ENCODE measurements at regions not wholly inside any gene's neighbourhood (a gene's known extent, or its start where the extent isn't known, plus 50 kb on each side); places are given as distances from the start of the nearest gene placed in this dataset.

DNA sequence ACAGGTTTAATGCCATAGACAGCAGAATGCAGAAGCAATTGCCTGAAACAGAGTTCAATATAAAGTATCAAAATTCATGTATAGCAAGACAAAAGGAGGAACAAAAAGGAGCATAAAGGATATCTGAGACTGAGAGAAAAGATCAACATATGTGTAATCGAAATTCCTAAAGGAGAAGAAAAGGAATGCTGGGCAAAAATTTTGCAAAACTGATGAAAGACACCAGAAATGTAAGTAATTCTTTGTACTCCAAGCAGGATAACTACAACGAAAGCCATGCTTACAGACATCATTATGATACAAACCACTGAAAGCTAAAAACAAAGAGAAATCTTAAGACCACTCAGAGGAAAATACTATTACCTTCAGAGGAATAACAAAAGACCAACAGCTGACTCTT lies 72.8 kb upstream of the MTAP start:
- no peaks in the 10 kb centered on the region for H3K36me3 ChIP-seq (ENCODE audit: control insufficient read depth, insufficient read depth, low read length)
- H3K4me3 ChIP-seq (ENCODE audit: insufficient read depth, low read depth, low read length), result no peak overlapping the region
- 70 to 75% methylated on average over 2 of the region's 2 CpGs for WGBS, 2 experiments
- H3K27ac ChIP-seq (ENCODE audit: insufficient read depth, low read depth, low read length, poor library complexity, severe bottlenecking), result no peak overlapping the region
- no peaks in the 10 kb centered on the region for H3K4me1 ChIP-seq (ENCODE audit: control insufficient read depth, insufficient read depth, low read length)
- peaks cover under 1% of the 10 kb centered on the region for H3K27me3 ChIP-seq (ENCODE audit: control insufficient read depth, insufficient read depth, low read length, poor library complexity, severe bottlenecking)
- H3K9me3 ChIP-seq (ENCODE audit: control insufficient read depth, low read length), result no peaks in the 10 kb centered on the region

DNA sequence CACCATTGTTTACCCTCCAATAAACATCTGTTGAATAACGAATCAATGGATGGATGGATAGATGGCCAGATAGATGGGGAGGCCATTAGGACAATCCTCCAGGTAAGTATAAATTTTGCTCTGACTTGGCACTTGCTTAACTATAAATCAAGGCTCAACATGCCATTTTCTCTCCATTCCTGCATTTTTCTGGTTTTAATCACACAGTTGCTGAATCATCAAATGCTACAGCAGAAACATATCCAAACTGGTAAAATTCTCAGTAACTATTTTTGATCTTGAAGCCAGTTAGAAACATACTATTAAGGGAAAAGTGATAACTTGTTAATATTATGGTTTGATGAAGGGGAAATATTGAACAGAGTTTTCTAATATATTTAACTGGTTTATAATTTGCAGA lies 71.5 kb upstream of the MTAP start:
- Histone ChIP-seq H3K36me3 (ENCODE audit: control insufficient read depth, insufficient read depth, low read length) (no peaks in the 10 kb centered on the region), H3K4me3 (ENCODE audit: insufficient read depth, low read depth, low read length) (no peak overlapping the region), H3K27ac (ENCODE audit: insufficient read depth, low read depth, low read length, poor library complexity, severe bottlenecking) (no peak overlapping the region), H3K4me1 (ENCODE audit: control insufficient read depth, insufficient read depth, low read length) (no peaks in the 10 kb centered on the region), H3K9me3 (ENCODE audit: control insufficient read depth, low read length) (no peaks in the 10 kb centered on the region), H3K27me3 (ENCODE audit: control insufficient read depth, insufficient read depth, low read length, poor library complexity, severe bottlenecking) (no peaks in the 10 kb centered on the region)
- 100% methylated on average over 1 of the region's 1 CpG; no CpG with 5 or more reads in 1 of the 2 experiments for WGBS, 2 experiments

DNA sequence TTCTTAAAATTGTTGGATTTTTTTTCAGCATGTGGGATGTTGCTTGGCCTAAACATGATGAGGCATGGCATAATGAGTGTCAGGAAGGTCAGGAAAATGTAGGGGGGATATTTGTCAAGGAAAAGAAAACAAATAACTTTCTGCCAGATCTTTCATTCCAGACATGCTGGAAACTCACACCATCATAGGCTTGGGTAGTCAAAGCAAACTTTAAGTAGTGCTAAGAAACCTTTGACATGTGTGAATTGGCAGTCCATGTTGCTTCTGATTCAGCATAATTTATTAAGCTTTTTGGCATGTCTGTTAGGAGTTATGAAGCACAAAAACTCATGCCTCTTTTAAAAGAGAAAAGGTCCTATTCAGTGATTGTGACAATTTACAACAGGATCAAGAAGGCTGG lies 61.3 kb upstream of the MTAP start:
- no peak overlapping the region for H3K4me3 ChIP-seq (ENCODE audit: insufficient read depth, low read depth, low read length)
- H3K27me3 ChIP-seq (ENCODE audit: control insufficient read depth, insufficient read depth, low read length, poor library complexity, severe bottlenecking), result peaks cover 76% of the 10 kb centered on the region
- H3K36me3 ChIP-seq (ENCODE audit: control insufficient read depth, insufficient read depth, low read length), result no peaks in the 10 kb centered on the region
- no peaks in the 10 kb centered on the region for H3K4me1 ChIP-seq (ENCODE audit: control insufficient read depth, insufficient read depth, low read length)
- H3K27ac ChIP-seq (ENCODE audit: insufficient read depth, low read depth, low read length, poor library complexity, severe bottlenecking), result no peak overlapping the region
- no peaks in the 10 kb centered on the region for H3K9me3 ChIP-seq (ENCODE audit: control insufficient read depth, low read length)

DNA sequence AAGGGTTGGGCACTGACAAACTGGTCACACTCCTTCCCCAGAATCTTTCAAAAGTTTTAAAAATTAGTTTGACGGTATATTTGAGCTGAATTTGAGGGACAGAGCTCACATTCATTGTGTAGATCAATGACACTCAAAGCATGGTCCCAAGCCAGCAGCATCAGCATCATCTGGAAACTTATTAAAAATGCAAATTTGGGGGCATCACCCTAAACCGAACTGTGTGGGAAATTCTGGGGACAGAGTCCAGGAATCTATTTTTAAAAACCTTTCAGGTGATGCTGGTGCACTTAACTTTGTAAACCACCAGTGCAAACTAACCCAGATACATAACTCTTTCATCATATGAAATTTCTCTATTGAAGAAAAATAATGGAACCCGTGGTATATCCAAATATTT lies 58.1 kb upstream of the MTAP start:
- Histone ChIP-seq H3K4me3 (ENCODE audit: insufficient read depth, low read depth, low read length) (no peak overlapping the region), H3K36me3 (ENCODE audit: control insufficient read depth, insufficient read depth, low read length) (no peaks in the 10 kb centered on the region), H3K27ac (ENCODE audit: insufficient read depth, low read depth, low read length, poor library complexity, severe bottlenecking) (no peak overlapping the region), H3K27me3 (ENCODE audit: control insufficient read depth, insufficient read depth, low read length, poor library complexity, severe bottlenecking) (peaks cover 98% of the 10 kb centered on the region), H3K9me3 (ENCODE audit: control insufficient read depth, low read length) (no peaks in the 10 kb centered on the region), H3K4me1 (ENCODE audit: control insufficient read depth, insufficient read depth, low read length) (no peaks in the 10 kb centered on the region)
- 29 to 33% methylated on average over 2 to 3 of the region's 3 CpGs for WGBS, 2 experiments

DNA sequence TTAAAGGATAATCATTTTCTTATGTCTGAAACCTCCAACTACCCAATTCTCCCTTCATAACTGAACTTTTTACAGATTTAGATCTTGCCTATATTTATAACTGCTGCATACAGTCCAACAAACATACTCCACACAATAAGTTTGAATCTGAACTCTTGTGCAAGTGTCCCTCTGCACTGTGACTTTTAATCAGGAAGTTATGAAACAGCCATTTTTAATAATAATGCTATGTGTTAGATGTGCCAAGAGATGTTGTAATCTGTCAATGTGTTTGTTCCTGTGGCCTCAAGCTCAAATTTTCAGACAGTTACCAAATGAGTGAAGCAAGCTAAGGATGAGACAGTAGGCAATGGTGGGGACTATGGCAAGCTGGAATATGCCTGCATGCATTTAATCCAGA lies 57.6 kb upstream of the MTAP start:
- Histone ChIP-seq H3K36me3 (ENCODE audit: control insufficient read depth, insufficient read depth, low read length) (no peaks in the 10 kb centered on the region), H3K9me3 (ENCODE audit: control insufficient read depth, low read length) (no peaks in the 10 kb centered on the region), H3K27me3 (ENCODE audit: control insufficient read depth, insufficient read depth, low read length, poor library complexity, severe bottlenecking) (peaks cover 98% of the 10 kb centered on the region), H3K4me3 (ENCODE audit: insufficient read depth, low read depth, low read length) (no peak overlapping the region), H3K27ac (ENCODE audit: insufficient read depth, low read depth, low read length, poor library complexity, severe bottlenecking) (no peak overlapping the region), H3K4me1 (ENCODE audit: control insufficient read depth, insufficient read depth, low read length) (no peaks in the 10 kb centered on the region)

DNA sequence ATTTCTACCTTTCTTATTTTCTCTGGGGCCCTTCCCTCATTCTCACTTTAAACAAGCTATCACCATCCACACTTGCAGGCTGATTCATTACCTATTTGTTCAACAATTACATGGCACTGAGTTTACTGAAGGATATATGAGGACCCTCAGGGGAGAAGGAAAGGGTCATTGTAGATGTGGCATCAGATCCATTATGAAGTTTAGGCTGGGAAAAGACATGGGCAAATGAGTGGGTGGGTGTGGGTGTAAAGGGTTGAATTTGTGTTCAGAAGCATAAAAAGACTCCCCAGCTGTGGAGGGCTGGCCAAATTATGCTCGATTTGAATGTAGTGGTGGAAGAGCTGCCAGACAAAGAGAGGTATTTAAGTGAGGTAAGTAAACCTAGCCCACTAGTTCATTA lies 55.9 kb upstream of the MTAP start:
- Histone ChIP-seq H3K9me3 (ENCODE audit: control insufficient read depth, low read length) (no peaks in the 10 kb centered on the region), H3K27ac (ENCODE audit: insufficient read depth, low read depth, low read length, poor library complexity, severe bottlenecking) (no peak overlapping the region), H3K36me3 (ENCODE audit: control insufficient read depth, insufficient read depth, low read length) (no peaks in the 10 kb centered on the region), H3K4me3 (ENCODE audit: insufficient read depth, low read depth, low read length) (no peak overlapping the region), H3K4me1 (ENCODE audit: control insufficient read depth, insufficient read depth, low read length) (no peaks in the 10 kb centered on the region), H3K27me3 (ENCODE audit: control insufficient read depth, insufficient read depth, low read length, poor library complexity, severe bottlenecking) (peaks cover 98% of the 10 kb centered on the region)
- WGBS, 2 experiments, result 44 to 51% methylated on average over 1 of the region's 1 CpG

DNA sequence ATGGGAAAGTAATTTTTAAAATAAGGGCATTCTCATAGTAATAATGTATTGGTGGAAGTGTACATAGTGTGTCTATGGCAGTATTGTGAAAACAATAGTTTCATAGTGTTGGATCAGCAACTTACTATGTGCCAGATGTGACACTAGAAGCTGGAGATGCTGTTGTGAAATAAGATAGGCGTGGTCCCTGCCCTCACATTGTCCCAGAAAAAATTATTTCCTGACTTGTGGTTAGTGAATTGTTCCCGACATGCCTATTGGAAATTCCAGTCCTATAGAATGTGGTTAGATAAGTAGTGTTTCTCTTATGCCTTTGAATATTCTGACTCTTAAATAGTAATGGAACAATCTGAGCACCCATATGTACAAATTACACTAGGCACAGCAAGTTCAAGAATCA lies 55.3 kb upstream of the MTAP start:
- no peaks in the 10 kb centered on the region for H3K36me3 ChIP-seq (ENCODE audit: control insufficient read depth, insufficient read depth, low read length)
- no peaks in the 10 kb centered on the region for H3K9me3 ChIP-seq (ENCODE audit: control insufficient read depth, low read length)
- WGBS, 2 experiments, result 29 to 30% methylated on average over 2 of the region's 2 CpGs
- no peak overlapping the region for H3K4me3 ChIP-seq (ENCODE audit: insufficient read depth, low read depth, low read length)
- peaks cover 4% of the 10 kb centered on the region for H3K4me1 ChIP-seq (ENCODE audit: control insufficient read depth, insufficient read depth, low read length)
- H3K27me3 ChIP-seq (ENCODE audit: control insufficient read depth, insufficient read depth, low read length, poor library complexity, severe bottlenecking), result peaks cover 98% of the 10 kb centered on the region
- H3K27ac ChIP-seq (ENCODE audit: insufficient read depth, low read depth, low read length, poor library complexity, severe bottlenecking), result no peak overlapping the region

DNA sequence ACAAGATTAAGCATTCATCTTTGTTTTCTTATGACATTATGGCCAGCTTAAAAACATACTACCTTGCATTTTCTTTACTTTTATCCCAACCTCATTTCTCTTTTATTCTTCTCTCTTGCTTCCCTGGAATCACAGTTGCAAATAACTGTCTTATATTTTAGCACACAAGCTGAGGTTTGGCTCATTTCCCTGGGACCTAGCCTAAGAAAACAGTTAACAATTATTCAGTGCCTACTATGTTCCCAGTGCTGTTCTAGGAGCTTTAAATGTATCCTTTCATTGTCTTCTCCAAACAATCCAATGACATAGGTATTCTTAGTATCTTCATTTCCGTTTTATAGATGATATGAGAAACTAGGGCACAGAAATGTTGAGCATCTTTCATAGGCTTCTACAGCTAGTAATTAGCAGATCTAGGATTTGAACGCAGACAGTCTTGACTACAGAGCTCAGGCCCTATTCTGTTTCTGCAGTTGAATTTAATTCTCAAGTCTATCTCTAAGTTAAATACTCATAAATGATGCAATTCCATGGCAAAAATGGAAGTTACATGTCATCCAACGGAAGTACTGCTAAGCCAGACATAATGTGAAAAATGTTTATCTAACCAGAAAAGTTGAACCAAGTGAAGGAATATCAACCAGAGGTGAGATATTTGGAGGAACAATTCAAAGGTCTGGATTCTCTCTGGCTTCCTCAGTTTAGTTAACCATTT lies 52.3 kb upstream of the MTAP start:
- Histone ChIP-seq H3K27ac (ENCODE audit: insufficient read depth, low read depth, low read length, poor library complexity, severe bottlenecking) (no peak overlapping the region), H3K4me3 (ENCODE audit: insufficient read depth, low read depth, low read length) (no peak overlapping the region), H3K36me3 (ENCODE audit: control insufficient read depth, insufficient read depth, low read length) (no peaks in the 10 kb centered on the region), H3K27me3 (ENCODE audit: control insufficient read depth, insufficient read depth, low read length, poor library complexity, severe bottlenecking) (peaks cover 98% of the 10 kb centered on the region), H3K4me1 (ENCODE audit: control insufficient read depth, insufficient read depth, low read length) (peaks cover 5% of the 10 kb centered on the region), H3K9me3 (ENCODE audit: control insufficient read depth, low read length) (no peaks in the 10 kb centered on the region)
- WGBS, 2 experiments, result 40 to 46% methylated on average over 2 to 3 of the region's 3 CpGs

DNA sequence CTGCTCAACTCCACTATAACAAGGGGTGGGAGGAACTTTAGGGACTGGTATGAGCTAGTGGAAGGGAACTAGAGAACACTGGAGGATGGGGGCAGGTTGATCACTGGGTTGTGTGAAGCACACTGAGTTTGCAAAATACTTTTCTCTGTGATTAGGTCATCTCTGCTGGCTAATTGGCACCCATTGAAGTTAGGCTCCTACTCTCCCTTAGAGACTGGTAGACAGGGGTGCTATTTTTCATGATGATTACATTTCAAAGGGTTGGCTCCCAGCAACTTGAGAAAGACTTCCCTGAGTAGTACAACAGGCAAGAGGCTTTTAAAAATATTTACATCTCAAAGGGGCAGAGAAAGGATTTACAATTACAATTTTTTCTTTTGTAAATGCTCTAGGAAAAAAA lies 50.4 kb upstream of the MTAP start:
- Histone ChIP-seq H3K27me3 (ENCODE audit: control insufficient read depth, insufficient read depth, low read length, poor library complexity, severe bottlenecking) (peaks cover 97% of the 10 kb centered on the region), H3K4me1 (ENCODE audit: control insufficient read depth, insufficient read depth, low read length) (peaks cover 5% of the 10 kb centered on the region)

More for the DNA sequence above, 50.4 kb upstream of the MTAP start:
- Histone ChIP-seq H3K9me3 (ENCODE audit: control insufficient read depth, low read length) (no peaks in the 10 kb centered on the region), H3K36me3 (ENCODE audit: control insufficient read depth, insufficient read depth, low read length) (no peaks in the 10 kb centered on the region), H3K27ac (ENCODE audit: insufficient read depth, low read depth, low read length, poor library complexity, severe bottlenecking) (no peak overlapping the region), H3K4me3 (ENCODE audit: insufficient read depth, low read depth, low read length) (no peak overlapping the region)

Measured in ectodermal cell (in vitro differentiated cells).